ENCODE measurements at regions not wholly inside any gene's neighbourhood (a gene's known extent, or its start where the extent isn't known, plus 50 kb on each side); places are given as distances from the start of the nearest gene placed in this dataset.

- no peak overlapping the region for H3K4me3 ChIP-seq (replicated peaks in 1 of 4; ENCODE audit: control extremely low read depth in 1 of 4, insufficient read depth in 1 of 4, low read depth in 3 of 4, low read length in 4 of 4)
- H3K36me3 ChIP-seq (ENCODE audit: control insufficient read depth, insufficient read depth, low read length), result no peaks in the 10 kb centered on the region
- H3K9ac ChIP-seq (ENCODE audit: insufficient read depth, low read length), result no peak overlapping the region
- no peaks in the 10 kb centered on the region for H3K4me1 ChIP-seq (ENCODE audit: control insufficient read depth, extremely low read depth, insufficient read depth, low read length)
- H3K27ac ChIP-seq (ENCODE audit: insufficient read depth, low read length), result no peak overlapping the region
- TF ChIP-seq CTCF (conservative IDR thresholded peaks at IDR 0.05 in 1 of 2, IDR thresholded peaks at IDR 0.05 in 1 of 2; ENCODE audit: low read depth in 1 of 2, low read length in 2 of 2), result no peak
- no peak for TF ChIP-seq EZH2 (IDR thresholded peaks at IDR 0.05; ENCODE audit: low read length, missing control alignments)
- H3K27me3 ChIP-seq (ENCODE audit: control insufficient read depth, insufficient read depth, low read length), result no peaks in the 10 kb centered on the region
- no peak overlapping the region for H3K4me2 ChIP-seq (ENCODE audit: extremely low read depth, insufficient read depth, low read length)
- no peaks in the 10 kb centered on the region for H3K9me3 ChIP-seq (ENCODE audit: control insufficient read depth, insufficient read depth, low read depth, low read length)
- H2AFZ ChIP-seq (ENCODE audit: low read length), result no peak overlapping the region
- DNase-seq (ENCODE audit: low read depth in 2 of 2), result peak in 1 of 2 donors; percentile 80
- no peaks in the 10 kb centered on the region for H3K79me2 ChIP-seq (ENCODE audit: control insufficient read depth, insufficient read depth, low read length)
- H4K20me1 ChIP-seq (ENCODE audit: control insufficient read depth, extremely low read depth, insufficient read depth, low read length), result no peaks in the 10 kb centered on the region
Measured at GRCh38 chr2:144707736-144708326, 187.9 kb upstream of the ZEB2 start.

- Histone ChIP-seq H3K27ac (ENCODE audit: insufficient read depth, low read length) (no peak overlapping the region), H3K4me2 (ENCODE audit: extremely low read depth, insufficient read depth, low read length) (no peak overlapping the region), H3K9ac (ENCODE audit: insufficient read depth, low read length) (no peak overlapping the region), H3K27me3 (ENCODE audit: control insufficient read depth, insufficient read depth, low read length) (no peaks in the 10 kb centered on the region), H3K36me3 (ENCODE audit: control insufficient read depth, insufficient read depth, low read length) (no peaks in the 10 kb centered on the region), H3K79me2 (ENCODE audit: control insufficient read depth, insufficient read depth, low read length) (no peaks in the 10 kb centered on the region), H4K20me1 (ENCODE audit: control insufficient read depth, extremely low read depth, insufficient read depth, low read length) (no peaks in the 10 kb centered on the region), H3K4me3 (replicated peaks in 1 of 4; ENCODE audit: control extremely low read depth in 1 of 4, insufficient read depth in 1 of 4, low read depth in 3 of 4, low read length in 4 of 4) (no peak overlapping the region), H2AFZ (ENCODE audit: low read length) (no peak overlapping the region), H3K9me3 (ENCODE audit: control insufficient read depth, insufficient read depth, low read depth, low read length) (no peaks in the 10 kb centered on the region), H3K4me1 (ENCODE audit: control insufficient read depth, extremely low read depth, insufficient read depth, low read length) (no peaks in the 10 kb centered on the region)
- no peak for TF ChIP-seq CTCF (conservative IDR thresholded peaks at IDR 0.05 in 1 of 2, IDR thresholded peaks at IDR 0.05 in 1 of 2; ENCODE audit: low read depth in 1 of 2, low read length in 2 of 2)
- no peak for TF ChIP-seq EZH2 (IDR thresholded peaks at IDR 0.05; ENCODE audit: low read length, missing control alignments)
- no peak for DNase-seq (ENCODE audit: low read depth in 2 of 2)
Measured at GRCh38 chr2:144706647-144707046, 186.7 kb upstream of the ZEB2 start.

DNA sequence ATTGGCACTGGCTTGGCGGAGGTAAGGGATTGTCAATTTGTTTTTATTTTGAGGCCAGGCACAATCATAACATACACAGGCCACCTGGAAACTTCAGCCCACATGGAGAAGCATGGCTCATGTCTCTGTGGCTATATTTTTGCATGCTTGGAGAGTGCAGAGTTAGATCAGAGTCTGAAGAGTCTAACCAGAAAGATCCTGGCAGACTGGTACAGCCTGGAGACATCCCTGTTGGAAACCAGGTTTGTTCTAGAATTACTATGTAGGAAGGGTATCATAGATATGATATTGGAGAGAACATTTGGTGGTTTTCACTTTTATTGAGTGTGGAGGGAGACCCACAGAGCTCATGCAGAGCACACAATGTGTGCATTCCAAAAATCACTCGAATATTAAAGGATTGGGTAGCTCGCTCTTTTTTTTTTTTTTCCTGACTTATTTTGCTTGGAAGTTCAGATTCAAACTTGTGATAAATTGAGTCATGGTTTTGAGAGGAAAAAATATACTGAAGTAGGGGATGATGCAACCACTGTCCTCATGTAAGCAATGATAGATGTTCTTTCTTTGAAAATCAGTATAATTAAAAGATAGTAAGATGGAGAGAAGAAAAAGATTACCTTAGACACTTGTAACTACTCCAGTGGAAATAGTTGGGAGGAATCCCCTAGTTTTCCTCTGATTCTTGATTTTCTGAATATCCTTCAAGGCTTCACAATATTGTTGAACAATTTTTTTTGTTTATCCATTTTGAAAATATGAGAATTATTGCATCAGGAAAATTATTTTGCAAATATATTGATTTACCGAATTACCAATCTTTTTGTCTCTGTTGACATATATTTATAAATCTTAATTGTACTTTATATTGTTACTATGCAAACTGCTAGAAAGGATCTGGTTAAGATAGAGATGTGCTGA, 185.7 kb upstream of the ZEB2 start:
- H4K20me1 ChIP-seq (ENCODE audit: control insufficient read depth, extremely low read depth, insufficient read depth, low read length), result no peaks in the 10 kb centered on the region
- no peaks in the 10 kb centered on the region for H3K4me1 ChIP-seq (ENCODE audit: control insufficient read depth, extremely low read depth, insufficient read depth, low read length)
- no peak overlapping the region for H3K27ac ChIP-seq (ENCODE audit: insufficient read depth, low read length)
- H3K27me3 ChIP-seq (ENCODE audit: control insufficient read depth, insufficient read depth, low read length), result no peaks in the 10 kb centered on the region
- no peak overlapping the region for H2AFZ ChIP-seq (ENCODE audit: low read length)
- H3K4me2 ChIP-seq (ENCODE audit: extremely low read depth, insufficient read depth, low read length), result no peak overlapping the region
- DNase-seq (ENCODE audit: low read depth in 2 of 2), result peak; percentile 19 to 61
- H3K9me3 ChIP-seq (ENCODE audit: control insufficient read depth, insufficient read depth, low read depth, low read length), result no peaks in the 10 kb centered on the region
- H3K4me3 ChIP-seq (replicated peaks in 1 of 4; ENCODE audit: control extremely low read depth in 1 of 4, insufficient read depth in 1 of 4, low read depth in 3 of 4, low read length in 4 of 4), result no peak overlapping the region
- no peak for TF ChIP-seq CTCF (conservative IDR thresholded peaks at IDR 0.05 in 1 of 2, IDR thresholded peaks at IDR 0.05 in 1 of 2; ENCODE audit: low read depth in 1 of 2, low read length in 2 of 2)
- no peak overlapping the region for H3K9ac ChIP-seq (ENCODE audit: insufficient read depth, low read length)
- H3K79me2 ChIP-seq (ENCODE audit: control insufficient read depth, insufficient read depth, low read length), result no peaks in the 10 kb centered on the region
- H3K36me3 ChIP-seq (ENCODE audit: control insufficient read depth, insufficient read depth, low read length), result no peaks in the 10 kb centered on the region

All from fibroblast of lung (primary cell).